Motor neuron (in vitro differentiated cells): ENCODE measurements at regions not wholly inside any gene's neighbourhood (a gene's known extent, or its start where the extent isn't known, plus 50 kb on each side); places are given as distances from the start of the nearest gene placed in this dataset.
A peak's percentile ranks its signal among the peaks of the same experiment; 100 is the strongest.
"Not testable (repeated sequence)": the region's sequence is repeated elsewhere in the genome, so short reads cannot be mapped to it uniquely, and the experiment has no call there.

Source experiments
- ATAC-seq, 8 experiments: fragments of 200-7000 bp; cut with Tn5 transposase; replicated peaks in 6 of 8; 2 replicates each; pipeline ENCODE4 v1.8.0; 2021; ENCODE audit warnings: mild to moderate bottlenecking in 8 of 8, moderate library complexity in 8 of 8
- H3K27ac ChIP-seq, 2 donors: fragments of 250-450 bp; sonication (Bioruptor Pico); 2 replicates each; pipeline ENCODE4 v1.9.0; 2021; ENCODE audit warnings: antibody characterized with exemption in 2 of 2, mild to moderate bottlenecking in 2 of 2, moderate library complexity in 1 of 2
- H3K4me1 ChIP-seq, 2 donors: fragments of 250-450 bp; sonication (Bioruptor Pico); replicated peaks in 1 of 2; 2 replicates each; pipeline ENCODE4 v1.6.1; 2021; ENCODE audit warnings: antibody characterized with exemption in 2 of 2, mild to moderate bottlenecking in 2 of 2, moderate library complexity in 1 of 2
- H3K4me3 ChIP-seq, 5 donors: fragments of 250-450 bp; sonication (Bioruptor Pico); 2 replicates each; pipeline ENCODE4 v1.9.0; 2021; ENCODE audit warnings: antibody characterized with exemption in 5 of 5, mild to moderate bottlenecking in 5 of 5, moderate library complexity in 4 of 5
- WGBS, 10 experiments: fragments of 450-650 bp; shearing (Covaris generic); methylation state at CpG; one replicate each; pipeline ENCODE4 v1.0.0; 2022; 5-methylcytosine and 5-hydroxymethylcytosine counted together
- in situ Hi-C, 9 experiments: fragments of 400-800 bp; cut with MboI; loops; one replicate each; pipeline ENCODE4 v1.15.0; 2021; ENCODE audit warnings: low sequenced_read_pairs in 9 of 9, low pct_unique_long_range_greater_than_20kb in 2 of 9; ENCODE audit not compliant: unreplicated experiment in 9 of 9

DNA sequence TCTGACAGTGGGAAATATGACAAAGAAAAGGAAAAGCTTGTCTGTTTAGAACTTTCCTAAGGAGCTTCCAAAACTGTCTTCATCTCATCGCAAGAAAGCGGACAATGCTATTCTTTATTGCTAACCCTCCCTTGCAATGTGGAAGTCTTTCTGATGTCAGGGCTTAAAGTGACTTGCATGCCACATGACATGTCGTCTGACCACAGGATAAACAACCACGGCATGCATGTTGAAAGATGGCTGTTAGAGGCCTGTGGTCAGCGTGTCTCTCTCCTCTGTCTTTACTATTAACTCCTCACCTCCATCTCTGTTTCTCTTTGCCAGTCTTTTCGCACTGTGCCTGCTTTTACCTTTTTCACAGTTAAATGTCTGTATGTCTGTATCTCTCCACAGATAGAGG lies 389.8 kb downstream of the LNPK start:
- no peak overlapping the region for H3K27ac ChIP-seq
- no peak overlapping the region for H3K4me3 ChIP-seq
- in situ Hi-C loops = no loop called here
- 25 to 95% (median 65%) methylated on average over 1 to 6 of the region's 6 CpGs; no CpG with 5 or more reads in 1 of the 10 experiments for WGBS, 10 experiments
- H3K4me1 ChIP-seq = no peaks in the 10 kb centered on the region
- no peak for ATAC-seq

DNA sequence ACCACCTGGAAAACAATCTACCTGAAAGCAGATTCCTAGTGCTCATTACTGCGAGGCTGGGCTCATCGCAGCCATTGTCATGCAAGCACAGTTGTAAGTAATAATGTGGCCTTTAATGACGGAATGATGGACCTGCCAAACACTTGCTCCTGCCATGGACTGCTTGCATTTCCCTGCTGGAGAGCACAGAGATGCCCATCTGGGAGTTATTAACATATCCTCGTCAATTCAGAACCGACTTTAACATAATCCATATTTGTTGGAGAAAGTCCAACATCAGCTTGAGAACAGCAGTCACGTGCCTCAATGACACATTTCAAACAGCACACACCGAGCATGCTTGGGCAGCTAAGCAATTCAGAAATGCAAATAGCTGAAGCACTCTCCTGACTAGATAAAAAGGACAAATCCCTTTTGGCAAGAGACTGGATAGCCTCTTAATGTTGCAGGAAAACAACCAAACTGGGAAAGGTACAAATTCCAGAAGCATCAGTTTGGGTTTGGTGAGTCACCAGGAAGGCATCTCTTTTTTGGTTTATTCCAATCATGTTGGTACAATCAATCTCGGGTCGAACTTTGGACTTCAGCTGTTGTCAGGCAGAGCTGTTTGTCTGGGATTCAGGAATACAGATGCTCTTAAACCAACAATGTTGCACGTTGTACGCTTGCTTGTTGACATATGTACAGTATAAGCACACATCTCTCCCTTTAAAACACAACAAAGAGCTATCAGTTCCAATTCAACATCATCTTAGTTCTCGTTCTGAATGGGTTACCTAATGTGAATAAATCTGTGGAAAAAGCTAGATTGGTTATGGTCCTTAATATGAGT lies 395.8 kb downstream of the LNPK start:
- in situ Hi-C loops = no loop called here
- 0 to 80% (median 46%) methylated on average over 1 to 9 of the region's 12 CpGs for WGBS, 10 experiments
- no peak overlapping the region for H3K27ac ChIP-seq
- peaks cover 9 to 19% of the 10 kb centered on the region in 2 donors for H3K4me1 ChIP-seq
- ATAC-seq = peak; percentile 55 to 95 (median 89)
- H3K4me3 ChIP-seq = no peak overlapping the region

DNA sequence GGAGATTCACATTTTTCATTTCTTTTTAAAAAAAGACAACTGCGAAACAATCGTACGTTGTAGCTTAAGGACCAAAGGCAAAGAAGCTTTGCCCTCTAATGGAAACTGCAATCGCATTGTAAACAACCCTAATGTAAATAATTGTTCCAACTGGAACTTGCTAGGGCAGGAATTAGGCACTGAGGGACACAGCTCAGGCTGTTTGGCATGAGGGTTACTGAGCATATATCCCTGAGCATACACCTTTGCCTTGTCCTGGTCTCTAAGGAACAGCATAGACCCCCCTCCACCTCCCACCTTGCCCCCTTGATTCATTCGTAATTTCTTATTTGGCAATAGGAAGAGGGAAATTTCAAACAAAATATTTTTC lies 396.4 kb downstream of the LNPK start:
- Histone ChIP-seq H3K4me3 (no peak overlapping the region), H3K4me1 (peaks cover 14 to 25% of the 10 kb centered on the region in 2 donors), H3K27ac (no peak overlapping the region)
- 25 to 90% (median 60%) methylated on average over 1 to 5 of the region's 5 CpGs; no CpG with 5 or more reads in 1 of the 10 experiments for WGBS, 10 experiments
- in situ Hi-C loops = no loop called here
- ATAC-seq = peak in 5 of 8 experiments; percentile 18 to 55 (median 45)

DNA sequence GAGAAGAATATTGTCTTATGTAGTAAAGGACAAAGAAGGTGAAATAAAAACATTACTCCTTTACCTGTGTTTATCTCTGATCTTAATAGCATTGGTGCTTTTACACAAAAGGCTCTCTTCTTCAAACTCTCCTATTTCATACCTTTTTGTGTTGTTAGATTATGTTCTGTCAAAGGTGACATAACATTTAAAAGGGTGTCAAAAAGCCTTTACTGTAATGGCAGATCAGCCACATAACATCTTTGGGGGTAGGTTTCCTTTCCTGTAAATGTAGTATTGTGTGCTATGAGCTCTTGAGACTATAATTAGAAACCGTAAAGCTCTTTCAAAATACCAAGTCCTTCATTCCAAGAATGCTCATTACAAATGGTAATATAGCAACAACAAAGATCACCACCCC lies 400.1 kb downstream of the LNPK start:
- peaks cover 23 to 35% of the 10 kb centered on the region in 2 donors for H3K4me1 ChIP-seq
- no peak for ATAC-seq
- in situ Hi-C loops = no loop called here
- H3K4me3 ChIP-seq = no peak overlapping the region
- H3K27ac ChIP-seq = no peak overlapping the region
- WGBS, 10 experiments = 56 to 100% (median 82%) methylated on average over 1 of the region's 1 CpG; no CpG with 5 or more reads in 3 of the 10 experiments

DNA sequence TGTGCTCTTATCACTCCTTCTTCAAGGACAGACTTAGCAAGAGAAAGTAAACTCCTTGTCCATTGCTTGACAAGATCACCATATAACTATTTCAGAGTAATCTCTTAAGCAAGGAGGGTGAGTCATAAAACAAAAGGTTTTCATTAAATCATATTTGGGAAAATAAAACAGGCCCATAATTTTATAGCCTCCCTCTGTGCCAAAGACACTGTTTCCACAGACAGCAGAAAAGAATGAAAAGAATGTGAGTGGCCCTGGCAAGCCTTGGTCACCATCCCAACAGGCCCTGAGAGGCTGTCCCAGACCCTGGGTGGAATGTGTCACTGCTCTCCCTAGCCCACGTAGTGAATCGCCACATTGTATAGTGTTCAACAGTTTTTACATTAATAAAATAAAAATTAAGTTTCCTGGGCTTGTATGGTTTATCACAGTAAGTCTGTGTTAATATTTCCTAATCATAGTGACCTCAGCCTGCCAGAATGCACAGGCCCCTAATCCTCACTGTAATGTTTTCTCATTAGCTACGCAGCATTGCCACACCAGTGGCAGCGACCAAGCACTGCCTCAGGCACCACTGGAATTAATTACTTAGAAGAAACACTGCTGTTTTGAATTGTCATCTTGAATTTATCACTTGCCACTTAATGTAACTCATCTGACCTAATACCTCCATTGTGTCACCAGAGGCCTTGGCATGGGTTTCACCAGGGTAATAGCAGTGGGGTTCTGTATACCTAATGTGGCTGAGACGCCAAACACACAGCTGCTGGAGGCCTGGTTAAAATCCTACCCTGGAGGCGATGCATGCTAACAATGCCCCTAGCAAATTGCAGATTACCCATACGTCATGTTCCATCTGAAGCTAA lies 401.9 kb downstream of the LNPK start:
- in situ Hi-C loops = no loop called here
- peak; percentile 62 to 95 (median 93) for ATAC-seq
- H3K27ac ChIP-seq = peak overlapping the region; percentile 9 to 14
- WGBS, 10 experiments = 3 to 70% (median 60%) methylated on average over 1 to 6 of the region's 7 CpGs; no CpG with 5 or more reads in 3 of the 10 experiments
- H3K4me1 ChIP-seq = peaks cover 14 to 22% of the 10 kb centered on the region in 2 donors
- no peak overlapping the region for H3K4me3 ChIP-seq

DNA sequence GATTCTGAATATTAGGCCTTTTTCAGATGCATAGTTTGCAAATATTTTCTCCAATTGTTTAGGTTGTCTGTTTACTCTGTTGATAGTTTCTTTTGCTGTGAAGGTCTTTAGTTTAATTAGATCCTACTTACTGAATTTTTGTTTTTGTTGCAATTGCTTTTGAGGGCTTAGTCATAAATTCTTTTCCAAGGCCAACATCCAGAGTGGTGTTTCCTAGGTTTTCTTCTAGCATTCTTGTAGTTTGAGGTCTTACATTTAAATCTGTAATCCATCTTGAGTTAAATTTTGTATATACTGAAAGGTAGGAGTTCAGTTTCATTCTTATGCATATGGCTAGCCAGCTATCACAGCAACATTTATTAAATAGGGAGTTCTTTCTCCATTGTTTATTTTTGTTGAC lies 404.8 kb downstream of the LNPK start:
- no peak for ATAC-seq
- Histone ChIP-seq H3K4me3 (no peak overlapping the region), H3K27ac (no peak overlapping the region), H3K4me1 (peaks cover 14 to 26% of the 10 kb centered on the region in 2 donors)
- in situ Hi-C loops = no loop called here

DNA sequence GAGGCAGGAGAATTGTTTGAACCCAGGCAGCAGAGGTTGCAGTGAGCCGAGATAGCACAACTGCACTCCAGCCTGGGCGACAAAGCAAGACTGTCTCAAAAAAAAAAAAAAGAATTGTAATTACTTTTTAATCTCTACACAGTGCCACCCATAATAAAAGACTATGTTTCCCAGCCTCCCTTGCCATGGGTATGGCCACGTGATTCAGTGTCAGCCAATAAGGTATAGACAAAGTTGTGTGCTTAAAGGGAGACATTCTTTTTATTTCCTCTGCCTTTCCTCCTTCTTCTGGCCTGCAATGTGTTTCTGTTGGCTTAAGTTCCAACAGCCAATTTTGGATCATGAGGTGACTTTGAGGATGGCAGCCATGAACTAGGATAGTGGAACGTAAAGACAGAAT lies 406.9 kb downstream of the LNPK start:
- 31 to 100% (median 95%) methylated on average over 1 to 4 of the region's 4 CpGs; no CpG with 5 or more reads in 2 of the 10 experiments for WGBS, 10 experiments
- in situ Hi-C loops = no loop called here
- ATAC-seq = no peak

DNA sequence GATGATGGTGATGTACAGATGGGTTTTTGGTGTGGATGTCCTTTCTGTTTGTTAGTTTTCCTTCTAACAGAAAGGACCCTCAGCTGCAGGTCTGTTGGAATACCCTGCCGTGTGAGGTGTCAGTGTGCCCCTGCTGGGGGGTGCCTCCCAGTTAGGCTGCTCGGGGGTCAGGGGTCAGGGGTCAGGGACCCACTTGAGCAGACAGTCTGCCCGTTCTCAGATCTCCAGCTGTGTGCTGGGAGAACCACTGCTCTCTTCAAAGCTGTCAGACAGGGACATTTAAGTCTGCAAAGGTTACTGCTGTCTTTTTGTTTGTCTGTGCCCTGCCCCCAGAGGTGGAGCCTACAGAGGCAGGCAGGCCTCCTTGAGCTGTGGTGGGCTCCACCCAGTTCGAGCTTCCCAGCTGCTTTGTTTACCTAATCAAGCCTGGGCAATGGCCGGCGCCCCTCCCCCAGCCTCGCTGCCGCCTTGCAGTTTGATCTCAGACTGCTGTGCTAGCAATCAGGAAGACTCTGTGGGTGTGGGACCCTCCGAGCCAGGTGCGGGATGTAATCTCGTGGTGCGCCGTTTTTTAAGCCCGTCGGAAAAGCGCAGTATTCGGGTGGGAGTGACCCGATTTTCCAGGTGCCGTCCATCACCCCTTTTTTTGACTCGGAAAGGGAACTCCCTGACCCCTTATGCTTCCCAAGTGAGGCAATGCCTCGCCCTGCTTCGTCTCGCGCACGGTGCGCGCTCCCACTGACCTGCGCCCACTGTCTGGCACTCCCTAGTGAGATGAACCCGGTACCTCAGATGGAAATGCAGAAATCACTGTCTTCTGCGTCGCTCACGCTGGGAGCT lies 408.2 kb downstream of the LNPK start:
- peak overlapping the region in 1 of 2 donors; percentile 75 for H3K27ac ChIP-seq
- in situ Hi-C loops, ATAC-seq, H3K4me1 ChIP-seq: not testable (repeated sequence)
- peak overlapping the region; percentile 9 to 42 (median 36) for H3K4me3 ChIP-seq
- 36 to 100% (median 97%) methylated on average over 1 to 9 of the region's 32 CpGs; no CpG with 5 or more reads in 4 of the 10 experiments for WGBS, 10 experiments

More for the DNA sequence above, 406.9 kb downstream of the LNPK start:
- H3K27ac ChIP-seq = no peak overlapping the region
- H3K4me3 ChIP-seq = peak overlapping the region in 4 of 5 donors; percentile 29 to 42 (median 38)
- H3K4me1 ChIP-seq = peaks cover 4 to 14% of the 10 kb centered on the region in 2 donors

DNA sequence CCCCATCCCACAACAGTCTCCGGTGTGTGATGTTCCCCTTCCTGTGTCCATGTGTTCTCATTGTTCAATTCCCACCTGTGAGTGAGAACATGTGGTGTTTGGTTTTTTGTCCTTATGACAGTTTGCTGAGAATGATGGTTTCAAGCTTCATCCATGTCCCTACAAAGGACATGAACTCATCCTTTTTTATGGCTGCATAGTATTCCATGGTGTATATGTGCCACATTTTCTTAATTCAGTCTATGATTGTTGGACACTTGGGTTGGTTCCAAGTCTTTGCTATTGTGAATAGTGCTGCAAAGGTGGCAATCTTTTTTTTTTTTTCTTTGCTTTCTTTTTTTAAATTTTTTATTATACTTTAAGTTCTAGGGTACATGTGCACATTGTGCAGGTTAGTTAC lies 406.7 kb upstream of the ATP5MC3 start:
- H3K4me3 ChIP-seq, H3K27ac ChIP-seq, in situ Hi-C loops, H3K4me1 ChIP-seq, ATAC-seq: not testable (repeated sequence)
- no CpG with 5 or more reads among the region's 1 CpG for WGBS, 10 experiments

DNA sequence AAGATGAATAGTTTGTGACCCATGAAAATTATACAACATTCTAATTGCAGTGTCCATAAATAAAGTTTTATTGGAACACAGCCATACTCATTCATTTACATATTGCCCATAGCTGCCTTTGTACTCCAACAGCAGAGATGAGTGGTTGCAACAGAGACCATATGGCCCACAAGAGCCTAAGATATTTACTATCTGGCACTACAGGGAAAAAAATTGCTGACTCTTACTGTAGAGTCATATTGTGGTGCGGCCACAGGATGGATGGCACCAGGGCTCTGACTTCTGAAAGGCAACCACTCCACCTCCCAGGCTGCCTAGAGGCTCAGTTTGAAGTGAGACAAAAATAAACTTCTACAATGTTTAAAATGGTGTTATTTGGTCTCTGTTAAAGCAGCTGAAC lies 404.0 kb upstream of the ATP5MC3 start:
- 0 to 100% (median 75%) methylated on average over 1 of the region's 1 CpG; no CpG with 5 or more reads in 4 of the 10 experiments for WGBS, 10 experiments
- in situ Hi-C loops = no loop called here
- Histone ChIP-seq H3K4me1 (peaks cover 0 to 9% of the 10 kb centered on the region in 2 donors), H3K27ac (no peak overlapping the region), H3K4me3 (no peak overlapping the region)
- no peak for ATAC-seq

DNA sequence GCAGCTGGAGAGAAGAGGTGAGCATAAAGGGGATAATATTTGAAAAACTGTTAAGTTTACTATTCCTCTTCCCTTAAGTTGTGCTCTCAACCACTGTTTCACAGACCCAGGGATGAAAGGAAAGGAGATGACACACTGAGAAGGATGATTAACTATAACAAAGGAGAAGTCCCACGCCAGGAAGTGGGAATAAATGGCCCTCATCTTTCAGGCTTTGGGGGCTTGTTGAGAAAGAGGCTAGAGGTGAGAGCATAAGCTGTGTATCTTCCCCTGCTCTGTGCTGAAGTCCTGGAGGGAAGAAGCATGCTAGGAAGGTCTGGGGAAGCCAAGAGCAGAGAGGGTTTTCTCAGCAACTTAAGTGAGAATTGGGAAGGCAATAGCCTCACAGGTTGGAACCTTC lies 399.1 kb upstream of the ATP5MC3 start:
- Histone ChIP-seq H3K4me1 (peaks cover 0 to 9% of the 10 kb centered on the region in 2 donors), H3K4me3 (no peak overlapping the region), H3K27ac (no peak overlapping the region)
- ATAC-seq = no peak
- 20 to 100% (median 59%) methylated on average over 1 of the region's 1 CpG; no CpG with 5 or more reads in 4 of the 10 experiments for WGBS, 10 experiments
- in situ Hi-C loops = no loop called here

DNA sequence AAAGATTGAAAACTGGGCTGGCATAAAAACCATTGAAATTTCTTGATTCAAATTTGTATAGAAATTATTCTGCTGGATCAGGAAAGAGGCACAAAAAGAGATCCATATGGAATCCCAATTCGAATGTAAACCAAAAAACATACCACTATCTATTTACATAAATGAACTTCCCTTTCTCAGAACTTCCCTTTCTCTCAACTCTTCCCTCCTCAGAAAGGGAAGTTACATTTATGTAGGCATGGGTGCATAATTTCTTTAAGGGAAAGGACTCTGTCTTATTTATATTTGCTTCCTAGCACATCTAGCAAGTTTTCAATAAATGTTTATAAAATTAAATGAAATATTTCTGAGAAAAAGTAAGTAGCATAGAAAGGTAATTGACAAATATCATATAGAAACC lies 398.1 kb upstream of the ATP5MC3 start:
- Histone ChIP-seq H3K27ac (no peak overlapping the region), H3K4me3 (no peak overlapping the region), H3K4me1 (peaks cover 0 to 9% of the 10 kb centered on the region in 2 donors)
- no peak for ATAC-seq
- in situ Hi-C loops = no loop called here
- 0 to 88% (median 42%) methylated on average over 1 of the region's 1 CpG for WGBS, 10 experiments
